Smooth muscle cell (in vitro differentiated cells): ENCODE measurements at regions not wholly inside any gene's neighbourhood (a gene's known extent, or its start where the extent isn't known, plus 50 kb on each side); places are given as distances from the start of the nearest gene placed in this dataset.

Experiments
- DNase-seq: peaks from one replicate; lab custom pipeline; 2025; ENCODE audit not compliant: unreplicated experiment; lab: John Stamatoyannopoulos, UW
- H2AFZ ChIP-seq: fragments of 200-600 bp; sonication (generic); 2 replicates; pipeline ENCODE4 v1.6.0; 2016; ENCODE audit warnings: antibody characterized with exemption, low read depth, mild to moderate bottlenecking
- H3F3A ChIP-seq: fragments of 200-600 bp; sonication (generic); 2 replicates; pipeline ENCODE4 v1.6.0; 2017; ENCODE audit warnings: antibody characterized with exemption, low read depth
- H3K27ac ChIP-seq: fragments of 200-600 bp; sonication (generic); 2 replicates; pipeline ENCODE4 v1.5.1; 2016; ENCODE audit warnings: low read depth, mild to moderate bottlenecking
- H3K27me3 ChIP-seq: fragments of 200-600 bp; sonication (generic); 2 replicates; pipeline ENCODE4 v1.6.1; 2016; ENCODE audit warnings: low read depth, mild to moderate bottlenecking
- H3K36me3 ChIP-seq: fragments of 200-600 bp; sonication (generic); 2 replicates; pipeline ENCODE4 v1.5.1; 2016; ENCODE audit warnings: low read depth
- H3K4me1 ChIP-seq: fragments of 200-600 bp; sonication (generic); 2 replicates; pipeline ENCODE4 v1.5.1; 2016; ENCODE audit warnings: low read depth
- H3K4me2 ChIP-seq: fragments of 200-600 bp; sonication (generic); 2 replicates; pipeline ENCODE4 v1.6.0; 2016; ENCODE audit warnings: mild to moderate bottlenecking
- H3K4me3 ChIP-seq: fragments of 200-600 bp; sonication (generic); 2 replicates; pipeline ENCODE4 v1.5.1; 2016; ENCODE audit warnings: mild to moderate bottlenecking
- H3K79me2 ChIP-seq: fragments of 200-600 bp; sonication (generic); 2 replicates; pipeline ENCODE4 v1.6.0; 2016; ENCODE audit warnings: low read depth, mild to moderate bottlenecking
- H3K9ac ChIP-seq: fragments of 200-600 bp; sonication (generic); 2 replicates; pipeline ENCODE4 v1.6.0; 2016; ENCODE audit warnings: low read depth
- H3K9me3 ChIP-seq: fragments of 200-600 bp; sonication (generic); replicated peaks from 2 replicates; pipeline ENCODE4 v1.5.1; 2016; ENCODE audit warnings: low read depth
- H4K20me1 ChIP-seq: fragments of 200-600 bp; sonication (generic); 2 replicates; pipeline ENCODE4 v1.6.0; 2016; ENCODE audit warnings: low read depth
- WGBS: methylation state at CpG from one replicate; pipeline ENCODE4 v1.1.7; 2016; ENCODE audit warnings: low lambda C conversion rate; 5-methylcytosine and 5-hydroxymethylcytosine counted together
- TF ChIP-seq, protein P1 (sequence below): fragments of 200-600 bp; sonication (generic); IDR thresholded peaks from 2 replicates; pipeline ENCODE4 v1.5.1; 2017; ENCODE audit warnings: borderline replicate concordance, mild to moderate bottlenecking, antibody characterized with exemption; ENCODE audit not compliant: insufficient read depth, poor library complexity, severe bottlenecking

- Histone ChIP-seq H2AFZ (no peak overlapping the region), H3K27ac (no peak overlapping the region), H3K27me3 (no peaks in the 10 kb centered on the region), H3K4me3 (no peak overlapping the region), H3K9me3 (no peaks in the 10 kb centered on the region), H3K36me3 (no peaks in the 10 kb centered on the region), H4K20me1 (no peaks in the 10 kb centered on the region), H3F3A (no peaks in the 10 kb centered on the region), H3K79me2 (no peaks in the 10 kb centered on the region), H3K4me1 (no peaks in the 10 kb centered on the region), H3K4me2 (no peak overlapping the region), H3K9ac (no peak overlapping the region)
- DNase-seq = no peak
- TF ChIP-seq, protein P1, sequence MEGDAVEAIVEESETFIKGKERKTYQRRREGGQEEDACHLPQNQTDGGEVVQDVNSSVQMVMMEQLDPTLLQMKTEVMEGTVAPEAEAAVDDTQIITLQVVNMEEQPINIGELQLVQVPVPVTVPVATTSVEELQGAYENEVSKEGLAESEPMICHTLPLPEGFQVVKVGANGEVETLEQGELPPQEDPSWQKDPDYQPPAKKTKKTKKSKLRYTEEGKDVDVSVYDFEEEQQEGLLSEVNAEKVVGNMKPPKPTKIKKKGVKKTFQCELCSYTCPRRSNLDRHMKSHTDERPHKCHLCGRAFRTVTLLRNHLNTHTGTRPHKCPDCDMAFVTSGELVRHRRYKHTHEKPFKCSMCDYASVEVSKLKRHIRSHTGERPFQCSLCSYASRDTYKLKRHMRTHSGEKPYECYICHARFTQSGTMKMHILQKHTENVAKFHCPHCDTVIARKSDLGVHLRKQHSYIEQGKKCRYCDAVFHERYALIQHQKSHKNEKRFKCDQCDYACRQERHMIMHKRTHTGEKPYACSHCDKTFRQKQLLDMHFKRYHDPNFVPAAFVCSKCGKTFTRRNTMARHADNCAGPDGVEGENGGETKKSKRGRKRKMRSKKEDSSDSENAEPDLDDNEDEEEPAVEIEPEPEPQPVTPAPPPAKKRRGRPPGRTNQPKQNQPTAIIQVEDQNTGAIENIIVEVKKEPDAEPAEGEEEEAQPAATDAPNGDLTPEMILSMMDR = no peak
- 95% methylated on average over 1 of the region's 1 CpG for WGBS
Observed at GRCh38 chr9:14983599-14983998, 73.4 kb upstream of the FREM1 start.

DNA sequence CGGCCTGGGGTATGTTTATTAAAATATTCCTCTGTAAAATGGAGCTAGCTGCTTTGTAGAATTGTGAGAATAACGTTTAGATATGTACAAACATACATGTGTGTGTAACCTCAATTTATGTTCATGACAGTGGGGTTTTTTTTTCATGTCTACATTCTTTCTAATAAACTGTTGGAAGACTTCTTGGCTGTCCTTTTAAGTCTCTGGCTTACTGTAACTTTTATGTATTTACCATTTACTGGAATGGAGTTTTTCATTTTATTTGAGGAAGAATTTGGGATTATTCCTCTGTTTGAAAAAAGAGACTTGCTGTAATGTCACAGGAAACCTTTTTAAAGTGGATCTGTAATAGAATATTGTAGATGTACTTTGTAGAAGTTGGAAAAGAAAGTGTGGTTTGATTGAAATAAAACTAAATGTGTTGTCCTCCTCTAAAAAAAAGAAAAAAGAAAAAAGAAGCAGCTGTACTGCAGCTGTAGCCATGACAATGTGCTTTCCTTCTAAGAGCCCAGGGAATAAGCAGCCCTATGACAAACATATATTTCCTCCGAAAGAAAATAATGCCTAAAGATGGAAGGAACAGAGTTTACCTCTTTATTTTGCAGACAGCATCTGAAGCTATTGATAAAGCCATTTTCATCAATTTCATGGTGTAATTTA is 71.2 kb upstream of the FREM1 start:
- 62% methylated on average over 3 of the region's 3 CpGs for WGBS
- Histone ChIP-seq H2AFZ (peak overlapping the region; percentile 37), H3K4me3 (no peak overlapping the region), H3K27me3 (no peaks in the 10 kb centered on the region), H3K9ac (no peak overlapping the region), H3K79me2 (no peaks in the 10 kb centered on the region), H3F3A (no peaks in the 10 kb centered on the region), H4K20me1 (no peaks in the 10 kb centered on the region), H3K9me3 (no peaks in the 10 kb centered on the region), H3K4me1 (no peaks in the 10 kb centered on the region), H3K36me3 (no peaks in the 10 kb centered on the region), H3K4me2 (peak overlapping the region; percentile 48), H3K27ac (peak overlapping the region; percentile 47)
- TF ChIP-seq, protein P1 = no peak
- DNase-seq = no peak

DNA sequence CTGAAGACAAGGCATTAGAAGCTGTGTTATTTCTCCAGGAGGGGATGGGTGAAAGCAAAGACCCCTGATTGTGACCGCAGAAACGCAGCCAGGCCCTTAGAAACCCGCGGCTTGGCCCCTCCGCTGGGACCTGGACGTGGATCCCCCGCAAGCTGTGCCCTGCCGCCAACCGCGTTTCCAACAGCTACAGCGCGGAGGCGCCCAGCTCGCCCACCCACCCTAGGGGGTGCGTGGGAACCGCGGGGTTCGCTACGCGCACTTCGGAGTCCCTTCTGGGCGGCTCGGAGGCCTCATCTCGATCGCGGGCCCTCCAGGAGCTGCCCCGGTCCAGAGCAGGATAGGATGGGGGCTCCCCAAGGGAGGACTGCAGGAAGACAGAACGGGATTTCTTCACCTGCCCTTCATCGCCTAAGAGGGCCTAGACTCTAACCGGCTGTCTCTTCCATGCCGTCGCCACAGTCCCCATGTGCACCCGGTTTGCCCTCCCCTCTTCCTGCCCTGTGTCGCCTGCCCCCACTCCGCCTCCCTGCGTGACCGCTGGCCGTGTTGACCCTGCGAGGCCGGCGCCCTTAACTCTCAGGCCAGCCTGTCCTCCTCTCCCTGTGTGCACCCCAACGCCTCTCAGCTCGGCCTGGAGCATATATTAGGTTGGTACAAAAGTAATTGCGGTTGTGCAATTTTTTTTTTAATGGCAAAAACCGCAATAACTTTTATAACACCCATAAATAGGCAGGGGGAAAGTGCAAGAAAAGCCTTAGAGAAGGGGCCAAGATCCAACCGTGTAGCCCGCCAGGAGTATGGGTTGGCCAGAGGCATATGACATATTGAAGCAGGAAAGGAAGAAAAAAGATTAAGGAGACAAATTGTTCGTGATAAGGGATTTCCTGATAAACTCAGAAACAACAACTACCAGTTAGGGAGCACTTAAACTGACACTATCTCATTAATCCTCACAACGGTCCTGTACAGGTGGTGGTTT is 68.1 kb upstream of the FREM1 start:
- WGBS = 95% methylated on average over 40 of the region's 49 CpGs
- Histone ChIP-seq H3K4me1 (no peaks in the 10 kb centered on the region), H3F3A (no peaks in the 10 kb centered on the region), H3K36me3 (no peaks in the 10 kb centered on the region), H3K9me3 (no peaks in the 10 kb centered on the region), H4K20me1 (no peaks in the 10 kb centered on the region), H3K9ac (no peak overlapping the region), H3K4me2 (no peak overlapping the region), H3K27me3 (no peaks in the 10 kb centered on the region), H3K79me2 (no peaks in the 10 kb centered on the region), H2AFZ (no peak overlapping the region), H3K27ac (no peak overlapping the region), H3K4me3 (no peak overlapping the region)
- TF ChIP-seq, protein P1 = no peak
- DNase-seq = no peak
